Breast epithelium (tissue), 4 donors: ENCODE measurements at regions not wholly inside any gene's neighbourhood (a gene's known extent, or its start where the extent isn't known, plus 50 kb on each side); places are given as distances from the start of the nearest gene placed in this dataset.

ENCODE experiments used
- DNase-seq, 2 donors: peaks; one replicate each; pipeline ENCODE4 v3.0.0-alpha.2; 2019; ENCODE audit warnings: low spot score in 2 of 2
- H3K27ac ChIP-seq, 2 donors: fragments of 200-600 bp; sonication (generic) in 1 of 2; one replicate each; pipeline ENCODE4 v1.5.1; 2016 to 2019; ENCODE audit warnings: mild to moderate bottlenecking in 1 of 2
- H3K27me3 ChIP-seq, 2 donors: fragments of 200-600 bp; sonication (generic) in 1 of 2; one replicate each; pipeline versions ENCODE4 v1.5.1 to v1.6.0; 2017 to 2019; ENCODE audit warnings: control low read depth in 1 of 2, mild to moderate bottlenecking in 1 of 2
- H3K36me3 ChIP-seq: fragments of 200-600 bp; one replicate; pipeline ENCODE4 v1.5.1; 2019
- H3K4me1 ChIP-seq, 2 donors: fragments of 200-600 bp; sonication (generic); one replicate each; pipeline ENCODE4 v1.5.1; 2016 to 2019; ENCODE audit warnings: control low read depth in 1 of 2
- H3K4me3 ChIP-seq, 3 donors: fragments of 200-600 bp; sonication (generic); 1 replicate in 2 of 3; 2 replicates in 1 of 3; pipeline ENCODE4 v1.5.1; 2016 to 2019; ENCODE audit warnings: mild to moderate bottlenecking in 3 of 3, moderate library complexity in 2 of 3
- H3K9me3 ChIP-seq, 2 donors: fragments of 200-600 bp; sonication (generic) in 1 of 2; one replicate each; pipeline ENCODE4 v1.5.1; 2016 to 2019; ENCODE audit warnings: control low read depth in 1 of 2
- CTCF ChIP-seq, 3 donors: fragments of 450-650 bp; IDR thresholded peaks; one replicate each; pipeline ENCODE4 v1.5.1; 2016 to 2017; ENCODE audit warnings: antibody characterized with exemption in 3 of 3, mild to moderate bottlenecking in 3 of 3, moderate library complexity in 3 of 3
- POLR2A ChIP-seq: fragments of 450-650 bp; IDR thresholded peaks from one replicate; pipeline ENCODE4 v1.6.1; 2016; ENCODE audit warnings: antibody characterized with exemption, mild to moderate bottlenecking, moderate library complexity
- POLR2AphosphoS5 ChIP-seq, 3 donors: sonication (generic); formaldehyde crosslinking; IDR thresholded peaks; one replicate each; pipeline ENCODE4 v1.6.1; 2017; ENCODE audit warnings: antibody characterized with exemption in 3 of 3
- intact Hi-C: fragments of 100-400 bp; cut with DNase I; formaldehyde crosslinking; loops from one replicate; pipeline ENCODE4 v1.15.1; 2023; ENCODE audit warnings: low total_unique reads

DNA sequence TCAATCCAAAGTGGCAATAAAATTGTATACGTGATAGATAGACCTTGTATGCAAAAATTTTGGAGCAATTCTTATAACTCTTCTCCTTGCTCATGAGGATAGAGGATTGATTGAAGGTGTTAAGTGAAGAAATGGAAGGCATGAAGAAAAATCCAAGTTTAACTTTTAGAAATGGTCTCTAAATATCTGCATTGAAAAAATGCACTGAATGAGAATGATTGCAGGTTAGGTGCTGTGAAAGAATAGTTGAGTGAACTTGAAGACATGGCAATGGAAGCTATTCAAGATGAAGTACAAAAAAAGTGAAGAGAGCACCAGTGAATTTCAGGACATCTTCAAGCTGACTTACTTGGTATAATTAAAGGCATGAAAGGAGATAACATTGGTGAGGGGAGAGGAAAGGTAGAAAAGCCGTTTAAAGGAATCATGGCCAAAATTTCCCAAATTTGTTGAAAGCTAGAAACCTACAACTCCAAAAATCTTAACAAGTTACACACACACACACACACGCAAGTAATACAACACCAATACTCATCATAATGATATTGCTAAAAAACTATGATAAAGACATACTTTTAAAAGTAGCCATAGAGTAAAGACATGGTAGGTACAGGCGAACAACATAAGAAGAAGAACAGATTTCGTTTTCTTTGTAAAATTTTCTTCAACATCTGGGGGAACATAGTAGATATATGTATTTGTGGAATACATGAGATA is 96.3 kb downstream of the GGTLC2 start:
- Histone ChIP-seq H3K27me3 (peaks cover 0 to 10% of the 10 kb centered on the region in 2 donors), H3K9me3 (no peaks in the 10 kb centered on the region), H3K4me1 (no peaks in the 10 kb centered on the region), H3K4me3 (no peak overlapping the region), H3K27ac (no peak overlapping the region), H3K36me3 (no peaks in the 10 kb centered on the region)
- no peak for DNase-seq
- no peak for TF ChIP-seq CTCF (IDR thresholded peaks at IDR 0.05)
- TF ChIP-seq POLR2AphosphoS5 (IDR thresholded peaks at IDR 0.05), result no peak
- no peak for TF ChIP-seq POLR2A
- intact Hi-C loops, result no loop called here

- intact Hi-C loops, result no loop called here
- H3K4me3 ChIP-seq, result no peak overlapping the region
- H3K9me3 ChIP-seq, result no peaks in the 10 kb centered on the region
- no peaks in the 10 kb centered on the region for H3K4me1 ChIP-seq
- H3K36me3 ChIP-seq, result no peaks in the 10 kb centered on the region
- no peak for DNase-seq
- peaks cover 0 to 10% of the 10 kb centered on the region in 2 donors for H3K27me3 ChIP-seq
- TF ChIP-seq POLR2AphosphoS5 (IDR thresholded peaks at IDR 0.05), result no peak
- TF ChIP-seq POLR2A, result no peak
- no peak for TF ChIP-seq CTCF (IDR thresholded peaks at IDR 0.05)
- H3K27ac ChIP-seq, result no peak overlapping the region
Measured at GRCh38 chr22:22741843-22742242, 97.4 kb downstream of the GGTLC2 start.

DNA sequence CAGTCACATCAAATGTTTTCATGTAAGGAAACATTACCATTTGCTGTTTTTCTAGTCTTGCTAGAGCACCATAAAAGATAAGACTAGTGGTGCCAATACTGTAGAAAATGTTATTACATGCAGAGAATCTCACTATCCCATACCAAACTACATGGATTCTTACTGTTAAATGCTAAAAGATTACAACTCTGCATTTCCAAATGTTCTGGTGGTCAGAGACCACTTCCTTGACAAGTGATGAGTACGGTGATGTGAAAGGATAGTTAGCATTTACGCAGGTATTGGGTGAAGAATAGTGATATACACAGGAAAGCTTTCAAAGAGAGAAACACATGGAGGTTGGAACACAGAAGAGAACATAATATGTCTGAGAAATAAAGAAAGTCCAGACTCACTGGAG is 98.2 kb downstream of the GGTLC2 start:
- H3K4me1 ChIP-seq, result no peaks in the 10 kb centered on the region
- H3K27me3 ChIP-seq, result peaks cover 0 to 10% of the 10 kb centered on the region in 2 donors
- no peak for TF ChIP-seq POLR2A
- TF ChIP-seq POLR2AphosphoS5 (IDR thresholded peaks at IDR 0.05), result no peak
- TF ChIP-seq CTCF (IDR thresholded peaks at IDR 0.05), result no peak
- no peak for DNase-seq
- intact Hi-C loops, result no loop called here
- no peaks in the 10 kb centered on the region for H3K36me3 ChIP-seq
- no peak overlapping the region for H3K27ac ChIP-seq
- no peaks in the 10 kb centered on the region for H3K9me3 ChIP-seq
- H3K4me3 ChIP-seq, result no peak overlapping the region

DNA sequence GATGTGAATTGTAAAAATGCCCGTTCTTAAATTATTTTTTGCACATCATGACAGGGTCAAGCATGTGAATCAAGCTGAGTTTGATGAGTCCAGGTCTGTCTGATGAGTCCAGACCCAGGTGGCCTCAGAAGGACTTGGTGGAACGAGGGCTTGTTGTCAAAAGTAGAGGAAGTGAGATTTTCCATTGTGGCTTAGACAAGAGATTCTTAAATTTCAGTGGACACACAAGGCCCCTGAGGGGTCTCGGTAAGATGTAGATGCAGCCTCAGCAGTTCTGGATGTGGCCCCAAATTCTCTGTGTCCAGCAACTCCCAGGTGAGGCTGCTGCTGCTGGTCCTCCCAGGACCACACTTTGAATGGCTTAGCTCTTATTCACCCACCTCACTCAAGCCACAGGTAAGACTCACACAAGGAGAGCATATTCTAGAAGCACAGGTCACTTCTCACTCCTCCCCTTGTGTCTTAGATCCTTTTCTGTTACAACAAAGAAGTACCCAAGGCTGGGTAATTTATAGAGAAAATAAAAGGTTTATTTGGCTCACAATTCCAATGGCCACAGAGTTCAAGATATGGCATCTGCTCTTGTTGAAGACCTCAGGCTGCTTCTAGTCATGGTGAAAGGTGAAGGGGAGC is 98.8 kb downstream of the GGTLC2 start:
- Histone ChIP-seq H3K9me3 (no peaks in the 10 kb centered on the region), H3K27me3 (peaks cover 0 to 10% of the 10 kb centered on the region in 2 donors), H3K4me1 (no peaks in the 10 kb centered on the region), H3K36me3 (no peaks in the 10 kb centered on the region), H3K27ac (no peak overlapping the region), H3K4me3 (no peak overlapping the region)
- intact Hi-C loops, result no loop called here
- TF ChIP-seq POLR2AphosphoS5 (IDR thresholded peaks at IDR 0.05), result no peak
- TF ChIP-seq CTCF (IDR thresholded peaks at IDR 0.05), result no peak
- TF ChIP-seq POLR2A, result no peak
- no peak for DNase-seq

- peaks cover 0 to 4% of the 10 kb centered on the region in 2 donors for H3K27me3 ChIP-seq
- no peak for TF ChIP-seq POLR2AphosphoS5 (IDR thresholded peaks at IDR 0.05)
- TF ChIP-seq CTCF (IDR thresholded peaks at IDR 0.05), result no peak
- TF ChIP-seq POLR2A, result no peak
- no peaks in the 10 kb centered on the region for H3K9me3 ChIP-seq
- intact Hi-C loops, result no loop called here
- no peaks in the 10 kb centered on the region for H3K4me1 ChIP-seq
- no peak for DNase-seq
- no peak overlapping the region for H3K4me3 ChIP-seq
- H3K36me3 ChIP-seq, result no peaks in the 10 kb centered on the region
- no peak overlapping the region for H3K27ac ChIP-seq
Measured at GRCh38 chr22:22744412-22745224, 100.2 kb downstream of the GGTLC2 start.
